ENCODE measurements at regions not wholly inside any gene's neighbourhood (a gene's known extent, or its start where the extent isn't known, plus 50 kb on each side); places are given as distances from the start of the nearest gene placed in this dataset.

GRCh38 chr3:140834266-140835037, 107.2 kb upstream of the SLC25A36 start:
- H3K4me3 ChIP-seq: no peak overlapping the region
- 50 to 61% methylated on average over 2 to 4 of the region's 5 CpGs for WGBS, 2 donors (ENCODE audit: low coverage in 1 of 2)
- no peak for ATAC-seq
- no peak overlapping the region for H3K27ac ChIP-seq
- H3K4me1 ChIP-seq: no peaks in the 10 kb centered on the region
- TF ChIP-seq POLR2A (IDR thresholded peaks at IDR 0.05) (no peak), CTCF (IDR thresholded peaks at IDR 0.05) (no peak), POLR2AphosphoS5 (IDR thresholded peaks at IDR 0.05) (no peak), EP300 (IDR thresholded peaks at IDR 0.05) (no peak)
- peaks cover 4% of the 10 kb centered on the region for H3K27me3 ChIP-seq
- H3K9me3 ChIP-seq: no peaks in the 10 kb centered on the region
- H3K36me3 ChIP-seq: no peaks in the 10 kb centered on the region

GRCh38 chr3:140842984-140843649, 98.5 kb upstream of the SLC25A36 start:
- TF ChIP-seq POLR2AphosphoS5 (IDR thresholded peaks at IDR 0.05): no peak
- no peak for TF ChIP-seq POLR2A (IDR thresholded peaks at IDR 0.05)
- TF ChIP-seq EP300 (IDR thresholded peaks at IDR 0.05): no peak
- TF ChIP-seq CTCF (IDR thresholded peaks at IDR 0.05): no peak
- no peak for ATAC-seq
- H3K9me3 ChIP-seq: no peaks in the 10 kb centered on the region
- WGBS, 2 donors (ENCODE audit: low coverage in 1 of 2): 54 to 68% methylated on average over 3 of the region's 4 CpGs
- H3K4me3 ChIP-seq: no peak overlapping the region
- H3K27ac ChIP-seq: no peak overlapping the region
- H3K4me1 ChIP-seq: no peaks in the 10 kb centered on the region
- no peaks in the 10 kb centered on the region for H3K36me3 ChIP-seq
- peaks cover 5% of the 10 kb centered on the region for H3K27me3 ChIP-seq

GRCh38 chr3:140843656-140844055, 98.0 kb upstream of the SLC25A36 start:
- ATAC-seq: no peak

DNA sequence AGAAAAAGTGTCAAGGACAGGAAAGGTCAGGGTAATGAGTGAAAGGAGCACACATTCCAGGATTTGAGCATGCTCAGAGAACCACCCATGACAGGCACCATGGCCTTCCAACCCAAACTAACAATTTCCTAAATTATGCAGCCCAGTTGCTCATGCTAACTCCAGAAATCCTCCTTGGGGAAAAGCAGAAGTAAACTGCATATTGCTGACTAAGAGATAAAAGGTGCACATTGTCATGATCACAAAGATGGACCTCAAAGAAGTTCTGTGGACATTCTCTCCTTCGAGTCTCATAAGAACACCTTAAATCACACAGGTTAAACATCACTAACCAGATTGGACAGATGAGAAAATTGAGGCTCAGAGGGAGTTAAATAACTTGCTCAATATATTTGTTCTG, 97.6 kb upstream of the SLC25A36 start:
- H3K27me3 ChIP-seq: peaks cover 9% of the 10 kb centered on the region
- 70 to 88% methylated on average over 1 of the region's 1 CpG for WGBS, 2 donors (ENCODE audit: low coverage in 1 of 2)
- H3K36me3 ChIP-seq: no peaks in the 10 kb centered on the region
- no peak overlapping the region for H3K27ac ChIP-seq
- TF ChIP-seq CTCF (IDR thresholded peaks at IDR 0.05) (no peak), POLR2A (IDR thresholded peaks at IDR 0.05) (no peak), EP300 (IDR thresholded peaks at IDR 0.05) (no peak), POLR2AphosphoS5 (IDR thresholded peaks at IDR 0.05) (no peak)
- no peak for ATAC-seq
- no peaks in the 10 kb centered on the region for H3K4me1 ChIP-seq
- H3K9me3 ChIP-seq: no peaks in the 10 kb centered on the region
- no peak overlapping the region for H3K4me3 ChIP-seq

More at GRCh38 chr3:140843656-140844055, 98.0 kb upstream of the SLC25A36 start:
- H3K36me3 ChIP-seq: no peaks in the 10 kb centered on the region
- WGBS, 2 donors (ENCODE audit: low coverage in 1 of 2): 29 to 42% methylated on average over 3 of the region's 3 CpGs
- TF ChIP-seq POLR2A (IDR thresholded peaks at IDR 0.05) (no peak), EP300 (IDR thresholded peaks at IDR 0.05) (no peak), POLR2AphosphoS5 (IDR thresholded peaks at IDR 0.05) (no peak), CTCF (IDR thresholded peaks at IDR 0.05) (no peak)
- H3K9me3 ChIP-seq: no peaks in the 10 kb centered on the region
- no peak overlapping the region for H3K4me3 ChIP-seq
- H3K4me1 ChIP-seq: no peaks in the 10 kb centered on the region
- peaks cover 9% of the 10 kb centered on the region for H3K27me3 ChIP-seq
- no peak overlapping the region for H3K27ac ChIP-seq

GRCh38 chr3:140845882-140846281, 95.8 kb upstream of the SLC25A36 start:
- Histone ChIP-seq H3K9me3 (no peaks in the 10 kb centered on the region), H3K27ac (no peak overlapping the region), H3K27me3 (peaks cover 9% of the 10 kb centered on the region), H3K4me3 (no peak overlapping the region), H3K4me1 (no peaks in the 10 kb centered on the region), H3K36me3 (no peaks in the 10 kb centered on the region)
- 80 to 82% methylated on average over 2 of the region's 2 CpGs for WGBS, 2 donors (ENCODE audit: low coverage in 1 of 2)
- no peak for ATAC-seq
- no peak for TF ChIP-seq EP300 (IDR thresholded peaks at IDR 0.05)
- no peak for TF ChIP-seq CTCF (IDR thresholded peaks at IDR 0.05)
- no peak for TF ChIP-seq POLR2AphosphoS5 (IDR thresholded peaks at IDR 0.05)
- no peak for TF ChIP-seq POLR2A (IDR thresholded peaks at IDR 0.05)

Data from gastroesophageal sphincter (tissue), 4 donors.